Endothelial cell of hepatic sinusoid (primary cell): ENCODE measurements at regions not wholly inside any gene's neighbourhood (a gene's known extent, or its start where the extent isn't known, plus 50 kb on each side); places are given as distances from the start of the nearest gene placed in this dataset.

Experiments used
- in situ Hi-C: cut with HindIII; loops from 2 replicates; pipeline ENCODE4 v1.10.0; 2017; ENCODE audit warnings: low sequenced_read_pairs

DNA sequence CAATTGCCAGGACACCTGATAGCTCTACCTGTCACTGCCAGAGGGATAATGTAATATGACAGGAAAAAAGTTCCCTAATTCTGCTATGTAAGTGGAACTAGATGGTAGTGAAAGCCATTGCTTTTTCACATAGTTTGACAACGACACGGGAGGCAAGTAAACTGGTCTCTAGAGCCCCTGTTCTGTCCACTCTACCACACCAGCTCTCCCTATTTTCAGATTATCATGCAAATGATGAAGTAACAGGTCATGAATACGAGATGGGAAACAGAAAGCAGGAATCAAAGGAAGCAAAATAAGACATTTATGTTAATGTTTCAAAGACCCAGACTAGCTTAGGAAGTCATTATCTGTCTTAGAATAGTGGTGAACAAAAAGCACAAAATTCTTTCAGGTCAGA, 56.2 kb downstream of the TAF11L14 start:
- in situ Hi-C loops = no loop called here

DNA sequence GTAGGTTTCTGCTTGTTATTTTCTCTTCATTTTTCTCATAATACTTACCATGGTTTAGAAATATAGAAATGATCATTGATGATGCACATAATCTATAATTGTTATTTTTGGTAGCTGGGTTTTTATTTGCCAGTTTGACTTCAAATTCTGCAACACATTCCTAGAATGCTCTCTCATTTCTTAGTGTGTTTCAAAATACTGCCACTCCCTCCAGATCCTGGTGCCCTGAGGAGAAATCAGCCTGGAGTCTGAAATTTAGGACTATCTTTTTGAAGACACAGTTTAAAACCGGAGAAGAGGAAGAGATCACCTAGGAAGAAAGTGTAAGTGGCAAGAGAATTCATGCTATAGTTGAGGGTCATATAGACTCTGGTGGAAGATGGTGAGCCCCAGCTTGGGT, 57.5 kb downstream of the TAF11L14 start:
- in situ Hi-C loops = no loop called here

- in situ Hi-C loops = no loop called here
Observed at GRCh38 chr5:17694371-17694770, 60.1 kb downstream of the TAF11L14 start.

DNA sequence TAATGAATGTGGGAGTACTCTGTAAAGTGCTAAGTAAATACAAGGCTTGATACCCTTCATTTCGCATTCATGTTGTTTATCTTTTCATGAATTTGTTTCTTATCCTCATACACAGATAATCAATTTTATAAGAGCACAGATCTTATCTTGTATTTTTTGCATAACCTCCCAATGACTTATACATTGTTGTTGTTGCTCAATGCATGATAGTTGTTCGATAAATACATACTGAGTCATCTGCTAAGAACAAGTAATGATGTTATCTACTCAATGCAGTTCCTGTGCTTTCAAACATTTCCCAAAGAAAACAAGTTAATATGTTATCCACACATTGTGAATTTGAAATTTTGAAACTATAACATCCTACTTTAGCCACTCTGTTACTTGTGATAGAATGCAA, 60.7 kb downstream of the TAF11L14 start:
- in situ Hi-C loops = no loop called here

DNA sequence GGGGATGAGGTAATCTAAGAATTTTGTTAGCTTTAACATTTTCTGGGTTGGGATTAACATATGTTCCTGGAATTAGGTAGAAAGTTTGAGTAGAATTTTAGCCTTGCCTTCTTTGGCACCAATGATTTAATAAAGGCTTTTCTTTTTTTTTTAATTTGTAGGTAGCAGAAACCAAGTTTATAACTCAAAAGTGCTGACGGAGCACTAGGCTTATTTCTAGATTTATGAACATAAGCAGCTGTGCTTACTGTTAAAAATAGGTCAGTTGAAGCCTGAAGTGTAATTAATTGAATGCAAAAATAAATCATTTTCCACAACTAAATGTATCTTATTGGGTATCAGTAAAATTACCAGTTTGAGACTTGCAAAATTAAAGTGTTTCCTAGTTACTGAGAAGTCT, 62.4 kb downstream of the TAF11L14 start:
- in situ Hi-C loops = no loop called here

DNA sequence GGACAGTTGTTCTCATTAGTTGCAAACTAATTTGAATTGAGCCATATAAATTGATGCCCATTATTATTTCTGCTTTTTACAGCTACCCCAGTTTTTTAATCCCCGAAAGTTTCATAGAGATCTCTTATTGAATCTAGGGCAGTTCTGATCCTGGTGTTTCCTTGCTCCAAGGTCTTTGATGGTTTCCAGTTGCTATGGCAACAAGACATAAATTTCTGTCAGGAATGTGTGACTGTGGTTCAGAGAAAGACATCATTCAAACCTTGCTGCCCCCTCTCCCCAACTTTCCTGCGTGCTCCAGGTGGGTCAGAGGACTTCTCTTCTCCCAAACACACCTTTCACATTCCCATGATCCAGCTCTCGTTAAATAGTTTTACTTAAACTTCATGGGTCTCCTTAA, 63.4 kb downstream of the TAF11L14 start:
- in situ Hi-C loops = no loop called here

GRCh38 chr5:17709011-17709710, 74.9 kb downstream of the TAF11L14 start:
- in situ Hi-C loops = no loop called here

GRCh38 chr5:17713301-17713700, 79.0 kb downstream of the TAF11L14 start:
- in situ Hi-C loops = no loop called here

- in situ Hi-C loops = no loop called here
Observed at GRCh38 chr5:17714186-17714585, 79.9 kb downstream of the TAF11L14 start.

DNA sequence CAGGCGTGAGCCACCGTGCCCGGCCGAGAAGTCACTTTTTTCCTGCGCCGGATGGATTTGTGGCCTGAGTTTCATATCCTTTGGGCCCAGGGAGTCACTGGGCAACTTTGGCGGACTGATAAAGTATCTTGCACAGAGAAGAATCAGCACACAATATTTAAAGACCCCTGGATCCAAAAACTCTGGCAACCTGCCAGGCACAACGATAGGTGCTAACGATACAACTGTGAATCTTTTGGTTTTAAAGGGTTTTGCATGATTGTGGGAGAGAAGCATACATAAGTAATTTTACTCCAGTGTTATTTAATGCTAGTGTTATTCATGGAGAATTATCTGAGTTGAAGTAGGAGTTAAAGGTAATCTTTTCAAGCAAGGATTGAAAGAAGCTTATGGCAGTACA, 85.3 kb downstream of the TAF11L14 start:
- in situ Hi-C loops = no loop called here

GRCh38 chr5:17720071-17720470, 85.8 kb downstream of the TAF11L14 start:
- in situ Hi-C loops = no loop called here

DNA sequence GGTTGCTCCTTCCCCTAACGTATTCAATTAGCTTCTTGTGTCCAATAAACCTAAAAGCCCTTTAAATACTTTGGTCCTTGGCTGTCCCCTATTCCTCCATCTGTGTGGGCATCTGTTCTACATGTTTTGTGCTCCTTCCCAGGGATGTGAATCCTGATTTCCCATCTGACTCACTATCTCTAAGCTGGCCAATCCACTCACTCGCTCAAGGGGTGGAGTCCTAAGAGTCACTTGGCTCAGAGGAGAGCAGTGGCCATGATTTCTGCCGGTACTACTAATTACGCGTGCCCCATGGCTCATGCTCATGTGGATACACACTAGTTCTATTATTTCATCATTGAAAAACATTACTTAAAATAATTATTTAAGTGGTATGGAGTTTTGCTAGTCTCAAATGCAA, 89.6 kb downstream of the TAF11L14 start:
- in situ Hi-C loops = no loop called here

GRCh38 chr5:17727098-17727497, 92.8 kb downstream of the TAF11L14 start:
- in situ Hi-C loops = no loop called here

DNA sequence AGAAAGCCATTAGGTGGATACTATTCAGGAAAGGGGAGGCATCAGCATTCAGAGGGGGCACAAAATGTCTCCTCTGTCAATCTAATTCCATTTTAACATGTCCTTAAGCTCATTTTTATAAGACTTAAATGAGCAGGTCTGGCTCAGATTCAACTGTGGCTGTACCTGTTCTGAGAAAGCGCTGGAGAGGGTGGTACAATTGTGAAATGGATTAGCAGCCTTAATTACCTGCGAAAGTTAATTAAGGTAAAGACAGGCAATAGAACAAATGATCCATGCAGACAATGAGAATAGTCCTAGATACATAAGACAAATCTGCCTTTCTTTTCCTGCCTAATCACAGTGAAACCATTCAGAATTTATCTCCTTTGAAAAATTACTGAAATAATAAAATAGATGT, 96.2 kb downstream of the TAF11L14 start:
- in situ Hi-C loops = no loop called here

DNA sequence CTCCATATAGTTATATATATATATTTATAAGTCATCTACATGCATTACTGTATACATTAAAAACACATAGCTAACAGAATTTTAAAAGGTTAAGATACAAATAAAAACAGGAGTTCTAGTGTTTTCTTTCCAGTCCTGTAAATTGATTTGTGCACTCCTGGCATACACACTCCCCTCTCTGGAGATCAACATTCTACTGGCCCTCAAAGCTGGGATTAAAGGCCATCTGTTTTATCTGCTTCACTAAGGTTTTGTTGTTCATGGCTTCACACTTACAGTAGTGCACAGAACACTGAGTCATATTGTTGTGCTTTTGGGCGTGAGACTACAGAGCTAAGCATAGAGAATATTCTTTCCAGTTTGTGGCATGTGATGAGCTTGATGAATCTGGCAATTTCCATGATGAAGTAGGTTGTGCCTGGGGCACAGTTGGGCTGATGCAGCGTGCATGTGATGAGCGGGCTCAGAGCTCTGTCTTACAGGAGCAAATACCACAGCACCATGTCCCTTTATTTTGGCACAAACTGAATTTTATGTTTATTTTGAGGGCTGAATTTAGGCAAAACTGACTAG, 98.2 kb downstream of the TAF11L14 start:
- in situ Hi-C loops = no loop called here

GRCh38 chr5:17734011-17734410, 99.8 kb downstream of the TAF11L14 start:
- in situ Hi-C loops = no loop called here

DNA sequence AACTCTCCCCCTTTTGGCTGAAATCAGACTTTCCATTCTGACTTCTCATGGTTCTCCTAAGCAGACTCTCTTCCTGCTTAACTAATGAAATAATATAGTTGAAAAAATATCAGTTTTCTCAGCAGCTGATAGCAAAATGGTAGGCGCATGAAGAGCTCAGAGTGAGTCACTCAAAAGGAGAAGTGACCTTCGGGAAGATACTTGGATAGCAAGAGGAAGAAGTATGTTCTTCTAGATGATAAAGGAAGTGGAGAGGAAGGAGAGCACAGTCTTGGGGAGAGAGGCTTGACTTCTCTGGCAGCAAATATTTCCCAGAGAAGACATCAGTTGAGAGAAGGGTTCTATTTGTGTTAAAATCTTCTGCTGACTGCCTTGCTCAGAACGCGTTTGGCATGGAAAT, 101.5 kb downstream of the TAF11L14 start:
- in situ Hi-C loops = no loop called here

DNA sequence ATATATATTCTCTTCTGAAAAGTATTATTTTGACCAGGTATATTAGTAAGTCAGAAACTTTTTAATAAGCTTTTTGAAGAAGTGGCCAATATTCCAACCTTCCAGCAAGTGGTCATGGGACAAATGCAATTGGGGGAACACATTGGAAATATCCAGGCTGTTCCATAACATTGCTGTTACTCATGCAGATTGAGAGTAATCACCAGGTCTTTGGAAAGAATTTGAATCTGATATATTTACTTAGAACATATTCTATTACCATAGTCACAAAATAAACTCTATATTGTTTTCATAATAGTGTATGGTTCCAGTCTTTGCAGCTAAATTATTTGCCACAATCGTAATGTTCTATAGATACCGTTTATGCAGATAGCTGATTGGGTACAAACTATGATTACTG, 102.8 kb downstream of the TAF11L14 start:
- in situ Hi-C loops = no loop called here

- in situ Hi-C loops = no loop called here
Observed at GRCh38 chr5:17738446-17738845, 104.2 kb downstream of the TAF11L14 start.

DNA sequence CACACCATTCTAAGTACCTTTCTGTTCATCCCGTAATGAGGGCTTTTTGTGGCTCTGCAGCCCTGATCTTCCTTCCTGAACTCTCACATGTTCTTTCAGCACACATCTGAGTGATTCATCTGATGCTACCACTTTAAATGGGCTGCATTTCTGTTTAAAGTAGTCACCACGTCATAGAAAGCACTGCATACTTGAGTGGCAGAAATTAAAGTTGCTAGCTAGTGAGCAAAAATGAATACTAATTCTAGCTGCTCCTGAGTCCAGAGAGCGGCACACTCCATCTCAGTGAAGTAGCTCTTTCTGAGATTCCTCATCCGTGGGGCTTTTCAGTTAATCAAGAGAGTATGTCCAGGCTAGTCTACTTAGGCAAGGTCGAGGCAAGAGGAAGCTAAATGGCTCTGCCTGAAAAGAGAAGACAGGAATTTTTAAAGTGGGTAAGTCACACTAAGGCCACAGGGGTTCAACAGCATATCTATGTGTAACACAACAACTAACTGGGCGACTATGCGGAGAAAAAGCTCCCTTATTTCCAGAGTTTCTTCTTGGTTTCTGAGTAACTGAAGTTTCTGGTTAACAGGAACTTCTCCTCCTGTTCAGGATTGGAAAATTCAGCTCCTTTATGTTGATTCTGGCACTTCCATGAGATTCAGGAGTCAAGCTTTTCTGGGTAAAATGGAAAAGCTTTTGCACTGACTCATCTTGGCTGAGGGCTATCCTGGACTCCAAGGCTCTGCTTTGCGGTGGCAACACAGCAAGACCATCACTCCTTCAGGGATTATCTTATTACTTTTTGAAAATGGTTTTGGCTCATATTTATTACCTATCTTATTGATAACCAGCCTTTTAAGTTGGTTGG, 109.5 kb downstream of the TAF11L14 start:
- in situ Hi-C loops = no loop called here

- in situ Hi-C loops = loop anchor here (5.0 kb wide), 1 partner anchor 44 kb away; no protein-coding TSS in a partner anchor
Observed at GRCh38 chr5:17748201-17748600, 113.9 kb downstream of the TAF11L14 start.

- in situ Hi-C loops = loop anchor here (5.0 kb wide), 1 partner anchor 43 kb away; no protein-coding TSS in a partner anchor
Observed at GRCh38 chr5:17748941-17749340, 114.7 kb downstream of the TAF11L14 start.
